Muscle layer of duodenum (tissue), 2 donors: ENCODE measurements at regions not wholly inside any gene's neighbourhood (a gene's known extent, or its start where the extent isn't known, plus 50 kb on each side); places are given as distances from the start of the nearest gene placed in this dataset.

Experiments used
- H3K27ac ChIP-seq: one replicate; pipeline ENCODE4 v1.7.0; 2013; ENCODE audit warnings: mild to moderate bottlenecking, low read length
- H3K27me3 ChIP-seq: one replicate; pipeline ENCODE4 v1.7.0; 2013; ENCODE audit warnings: low read depth, mild to moderate bottlenecking, control low read depth, low read length
- H3K36me3 ChIP-seq, 2 donors: one replicate each; pipeline ENCODE4 v1.7.0; 2013; ENCODE audit warnings: low read length in 2 of 2, control low read depth in 1 of 2, mild to moderate bottlenecking in 1 of 2; ENCODE audit not compliant: insufficient read depth in 2 of 2, control insufficient read depth in 1 of 2
- H3K4me1 ChIP-seq, 2 donors: one replicate each; pipeline ENCODE4 v1.7.0; 2013; ENCODE audit warnings: low read length in 2 of 2, mild to moderate bottlenecking in 2 of 2, control low read depth in 1 of 2, moderate library complexity in 1 of 2; ENCODE audit not compliant: insufficient read depth in 2 of 2, control insufficient read depth in 1 of 2
- H3K4me3 ChIP-seq, 2 donors: one replicate each; pipeline ENCODE4 v1.7.0; 2013; ENCODE audit warnings: low read length in 2 of 2, low read depth in 1 of 2, mild to moderate bottlenecking in 1 of 2
- H3K9me3 ChIP-seq, 2 donors: one replicate each; pipeline ENCODE4 v1.7.0; 2013; ENCODE audit warnings: low read length in 2 of 2, control low read depth in 1 of 2, mild to moderate bottlenecking in 1 of 2; ENCODE audit not compliant: control insufficient read depth in 1 of 2
- donor health status: healthy.

GRCh38 chr6:133609415-133610226, 279.3 kb upstream of the TCF21 start:
- H3K27ac ChIP-seq, result no peak overlapping the region
- H3K4me3 ChIP-seq, result no peak overlapping the region
- H3K9me3 ChIP-seq, result no peaks in the 10 kb centered on the region
- peaks cover 0 to 3% of the 10 kb centered on the region in 2 donors for H3K36me3 ChIP-seq
- H3K4me1 ChIP-seq, result no peaks in the 10 kb centered on the region
- H3K27me3 ChIP-seq, result no peaks in the 10 kb centered on the region

GRCh38 chr6:133610227-133610840, 278.6 kb upstream of the TCF21 start:
- H3K4me3 ChIP-seq, result no peak overlapping the region
- no peak overlapping the region for H3K27ac ChIP-seq
- no peaks in the 10 kb centered on the region for H3K4me1 ChIP-seq
- H3K27me3 ChIP-seq, result no peaks in the 10 kb centered on the region
- no peaks in the 10 kb centered on the region for H3K9me3 ChIP-seq
- H3K36me3 ChIP-seq, result peaks cover 0 to 3% of the 10 kb centered on the region in 2 donors

GRCh38 chr6:133610971-133611370, 277.9 kb upstream of the TCF21 start:
- Histone ChIP-seq H3K4me3 (no peak overlapping the region), H3K9me3 (no peaks in the 10 kb centered on the region), H3K4me1 (no peaks in the 10 kb centered on the region), H3K27ac (no peak overlapping the region), H3K27me3 (no peaks in the 10 kb centered on the region), H3K36me3 (peaks cover 0 to 3% of the 10 kb centered on the region in 2 donors)

- H3K27me3 ChIP-seq, result no peaks in the 10 kb centered on the region
These were observed 276.5 kb upstream of the TCF21 start for GRCh38 chr6:133612459-133612858.

GRCh38 chr6:133613211-133613610, 275.7 kb upstream of the TCF21 start:
- Histone ChIP-seq H3K4me3 (no peak overlapping the region), H3K9me3 (no peaks in the 10 kb centered on the region), H3K4me1 (no peaks in the 10 kb centered on the region), H3K27me3 (no peaks in the 10 kb centered on the region), H3K27ac (no peak overlapping the region), H3K36me3 (peaks cover 0 to 3% of the 10 kb centered on the region in 2 donors)

More at GRCh38 chr6:133612459-133612858, 276.5 kb upstream of the TCF21 start:
- no peak overlapping the region for H3K4me3 ChIP-seq
- H3K27ac ChIP-seq, result no peak overlapping the region
- no peaks in the 10 kb centered on the region for H3K4me1 ChIP-seq
- H3K36me3 ChIP-seq, result peaks cover 0 to 3% of the 10 kb centered on the region in 2 donors
- H3K9me3 ChIP-seq, result no peaks in the 10 kb centered on the region

- Histone ChIP-seq H3K27me3 (no peaks in the 10 kb centered on the region), H3K36me3 (no peaks in the 10 kb centered on the region), H3K4me1 (peaks cover 0 to 4% of the 10 kb centered on the region in 2 donors), H3K27ac (no peak overlapping the region), H3K4me3 (no peak overlapping the region), H3K9me3 (no peaks in the 10 kb centered on the region)
These were observed 267.2 kb upstream of the TCF21 start for GRCh38 chr6:133621751-133622150.

- Histone ChIP-seq H3K4me1 (peaks cover 0 to 4% of the 10 kb centered on the region in 2 donors), H3K27me3 (no peaks in the 10 kb centered on the region), H3K4me3 (no peak overlapping the region), H3K27ac (no peak overlapping the region), H3K9me3 (no peaks in the 10 kb centered on the region), H3K36me3 (no peaks in the 10 kb centered on the region)
These were observed 265.8 kb upstream of the TCF21 start for GRCh38 chr6:133623065-133623464.

GRCh38 chr6:133623621-133624020, 265.3 kb upstream of the TCF21 start:
- no peak overlapping the region for H3K27ac ChIP-seq
- no peaks in the 10 kb centered on the region for H3K9me3 ChIP-seq
- no peak overlapping the region for H3K4me3 ChIP-seq
- H3K27me3 ChIP-seq, result no peaks in the 10 kb centered on the region
- H3K4me1 ChIP-seq, result peaks cover 0 to 4% of the 10 kb centered on the region in 2 donors
- no peaks in the 10 kb centered on the region for H3K36me3 ChIP-seq

GRCh38 chr6:133626096-133626666, 262.7 kb upstream of the TCF21 start:
- H3K4me3 ChIP-seq, result no peak overlapping the region
- no peaks in the 10 kb centered on the region for H3K9me3 ChIP-seq
- no peak overlapping the region for H3K27ac ChIP-seq
- H3K4me1 ChIP-seq, result peaks cover 0 to 4% of the 10 kb centered on the region in 2 donors
- no peaks in the 10 kb centered on the region for H3K36me3 ChIP-seq
- no peaks in the 10 kb centered on the region for H3K27me3 ChIP-seq

GRCh38 chr6:133629970-133630369, 258.9 kb upstream of the TCF21 start:
- H3K27me3 ChIP-seq, result no peaks in the 10 kb centered on the region
- no peaks in the 10 kb centered on the region for H3K4me1 ChIP-seq
- H3K27ac ChIP-seq, result no peak overlapping the region
- H3K36me3 ChIP-seq, result no peaks in the 10 kb centered on the region
- H3K4me3 ChIP-seq, result no peak overlapping the region
- H3K9me3 ChIP-seq, result no peaks in the 10 kb centered on the region

GRCh38 chr6:133630651-133631050, 258.3 kb upstream of the TCF21 start:
- Histone ChIP-seq H3K4me3 (no peak overlapping the region), H3K9me3 (no peaks in the 10 kb centered on the region), H3K27ac (no peak overlapping the region), H3K27me3 (no peaks in the 10 kb centered on the region), H3K4me1 (no peaks in the 10 kb centered on the region), H3K36me3 (no peaks in the 10 kb centered on the region)
